Glutamatergic neuron (in vitro differentiated cells): ENCODE measurements at regions not wholly inside any gene's neighbourhood (a gene's known extent, or its start where the extent isn't known, plus 50 kb on each side); places are given as distances from the start of the nearest gene placed in this dataset.

ENCODE experiments used
- DNase-seq: peaks from one replicate; pipeline ENCODE4 v3.0.0; 2022
- H3K27ac Mint-ChIP-seq: one replicate; pipeline ENCODE4 v1.8.0; 2020; ENCODE audit warnings: mild to moderate bottlenecking, mixed read lengths, inconsistent platforms; ENCODE audit not compliant: unreplicated experiment
- H3K27me3 Mint-ChIP-seq: one replicate; pipeline ENCODE4 v1.8.0; 2020; ENCODE audit warnings: mild to moderate bottlenecking, moderate library complexity, mixed read lengths, inconsistent platforms; ENCODE audit not compliant: unreplicated experiment
- H3K36me3 Mint-ChIP-seq: one replicate; pipeline ENCODE4 v1.8.0; 2020; ENCODE audit warnings: mild to moderate bottlenecking, mixed read lengths, inconsistent platforms; ENCODE audit not compliant: unreplicated experiment
- H3K4me1 Mint-ChIP-seq: one replicate; pipeline ENCODE4 v1.8.0; 2020; ENCODE audit warnings: mild to moderate bottlenecking, low read depth, mixed read lengths, inconsistent platforms; ENCODE audit not compliant: unreplicated experiment
- H3K4me3 Mint-ChIP-seq: one replicate; pipeline ENCODE4 v1.8.0; 2020; ENCODE audit warnings: mild to moderate bottlenecking, mixed read lengths, inconsistent platforms; ENCODE audit not compliant: unreplicated experiment
- H3K9me3 Mint-ChIP-seq: one replicate; pipeline ENCODE4 v1.8.0; 2020; ENCODE audit warnings: mild to moderate bottlenecking, moderate library complexity, mixed read lengths, inconsistent platforms; ENCODE audit not compliant: unreplicated experiment
- TF ChIP-seq, protein P1 (sequence below): fragments of 200-600 bp; sonication (generic); IDR thresholded peaks from one replicate; pipeline ENCODE4 v1.5.0; 2021; ENCODE audit not compliant: partially characterized antibody, unreplicated experiment

DNA sequence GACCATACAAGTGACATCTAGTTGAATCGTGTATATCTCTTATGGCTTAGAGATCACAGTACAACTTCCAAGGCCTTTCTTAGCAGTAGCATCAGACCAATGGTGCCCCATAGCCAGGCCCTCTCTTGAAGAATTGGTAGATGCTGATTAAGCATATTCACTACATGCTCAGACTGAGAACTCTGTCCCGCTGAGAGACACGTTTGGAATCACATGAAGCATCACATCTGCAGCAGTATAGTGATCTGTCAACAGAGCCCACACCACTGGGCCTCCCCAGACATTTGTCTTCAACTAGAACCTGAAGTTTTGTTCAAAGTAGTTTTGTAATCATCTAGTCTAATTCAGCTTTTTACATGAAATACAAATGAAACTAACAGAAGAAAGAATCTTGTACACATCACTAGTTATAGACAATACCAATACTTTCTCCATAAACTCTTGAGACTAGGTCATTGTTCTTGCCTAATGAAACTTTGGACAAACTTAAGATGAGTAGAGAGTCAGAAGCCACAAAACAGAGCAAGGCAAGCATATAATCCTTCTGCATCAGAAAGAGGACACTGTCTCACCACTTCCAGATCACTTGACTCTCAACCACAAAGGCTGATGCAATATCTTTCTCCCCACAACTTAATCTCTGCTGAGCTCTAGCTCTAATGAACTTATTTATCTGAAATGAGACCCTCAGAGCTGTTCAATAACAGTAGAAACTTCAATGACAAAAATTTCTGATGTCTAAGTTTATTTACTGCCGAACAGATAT is 182.7 kb downstream of the TBX18 start:
- Mint-ChIP-seq H3K4me3 (no peak overlapping the region), H3K36me3 (peaks cover 5% of the 10 kb centered on the region), H3K4me1 (no peaks in the 10 kb centered on the region), H3K27ac (no peak overlapping the region), H3K27me3 (peaks cover 2% of the 10 kb centered on the region), H3K9me3 (no peaks in the 10 kb centered on the region)
- DNase-seq, result no peak
- TF ChIP-seq, protein P1, sequence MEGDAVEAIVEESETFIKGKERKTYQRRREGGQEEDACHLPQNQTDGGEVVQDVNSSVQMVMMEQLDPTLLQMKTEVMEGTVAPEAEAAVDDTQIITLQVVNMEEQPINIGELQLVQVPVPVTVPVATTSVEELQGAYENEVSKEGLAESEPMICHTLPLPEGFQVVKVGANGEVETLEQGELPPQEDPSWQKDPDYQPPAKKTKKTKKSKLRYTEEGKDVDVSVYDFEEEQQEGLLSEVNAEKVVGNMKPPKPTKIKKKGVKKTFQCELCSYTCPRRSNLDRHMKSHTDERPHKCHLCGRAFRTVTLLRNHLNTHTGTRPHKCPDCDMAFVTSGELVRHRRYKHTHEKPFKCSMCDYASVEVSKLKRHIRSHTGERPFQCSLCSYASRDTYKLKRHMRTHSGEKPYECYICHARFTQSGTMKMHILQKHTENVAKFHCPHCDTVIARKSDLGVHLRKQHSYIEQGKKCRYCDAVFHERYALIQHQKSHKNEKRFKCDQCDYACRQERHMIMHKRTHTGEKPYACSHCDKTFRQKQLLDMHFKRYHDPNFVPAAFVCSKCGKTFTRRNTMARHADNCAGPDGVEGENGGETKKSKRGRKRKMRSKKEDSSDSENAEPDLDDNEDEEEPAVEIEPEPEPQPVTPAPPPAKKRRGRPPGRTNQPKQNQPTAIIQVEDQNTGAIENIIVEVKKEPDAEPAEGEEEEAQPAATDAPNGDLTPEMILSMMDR, result no peak

DNA sequence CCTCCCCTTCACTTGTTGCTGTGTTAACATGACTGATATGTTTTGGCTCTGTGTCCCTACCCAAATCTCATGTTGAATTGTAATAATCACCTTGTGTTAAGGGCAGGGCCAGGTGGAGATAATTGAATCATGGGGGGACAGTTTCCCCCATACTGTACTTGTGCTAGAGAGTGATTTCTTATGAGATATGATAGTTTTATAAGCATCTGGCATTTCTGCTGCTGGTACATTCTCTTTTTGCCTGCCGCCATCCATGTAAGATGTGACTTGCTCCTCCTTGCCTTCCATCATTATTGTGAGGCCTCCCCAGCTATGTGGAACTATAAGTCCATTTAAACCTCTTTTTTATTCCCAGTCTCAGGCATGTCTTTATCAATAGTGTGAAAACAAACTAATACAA is 185.0 kb downstream of the TBX18 start:
- Mint-ChIP-seq H3K9me3 (no peaks in the 10 kb centered on the region), H3K4me1 (no peaks in the 10 kb centered on the region), H3K4me3 (no peak overlapping the region), H3K27me3 (no peaks in the 10 kb centered on the region), H3K27ac (no peak overlapping the region), H3K36me3 (peaks cover 5% of the 10 kb centered on the region)
- TF ChIP-seq, protein P1, result no peak
- DNase-seq, result no peak

DNA sequence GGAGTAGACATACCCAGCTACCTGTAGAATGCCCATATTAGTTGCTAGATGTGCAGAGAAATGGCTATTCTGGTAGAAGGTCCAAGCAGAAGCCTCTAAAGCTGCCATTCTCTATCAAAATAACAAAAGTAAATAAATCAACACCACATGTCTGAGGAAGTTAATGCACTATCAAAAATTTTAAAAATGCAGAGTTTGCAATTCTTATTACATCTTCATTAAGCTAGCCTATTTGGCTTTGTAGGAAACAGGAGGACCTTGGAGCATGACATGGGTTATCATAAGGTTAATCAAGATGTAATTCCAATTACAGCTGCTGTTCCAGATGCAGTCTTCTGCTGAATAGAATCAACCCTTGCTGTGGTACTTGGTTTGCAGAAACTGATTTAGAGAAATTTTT is 188.4 kb downstream of the TBX18 start:
- Mint-ChIP-seq H3K4me3 (no peak overlapping the region), H3K4me1 (no peaks in the 10 kb centered on the region), H3K9me3 (no peaks in the 10 kb centered on the region), H3K36me3 (peaks cover 5% of the 10 kb centered on the region), H3K27me3 (no peaks in the 10 kb centered on the region), H3K27ac (no peak overlapping the region)
- TF ChIP-seq, protein P1, result no peak
- DNase-seq, result no peak

DNA sequence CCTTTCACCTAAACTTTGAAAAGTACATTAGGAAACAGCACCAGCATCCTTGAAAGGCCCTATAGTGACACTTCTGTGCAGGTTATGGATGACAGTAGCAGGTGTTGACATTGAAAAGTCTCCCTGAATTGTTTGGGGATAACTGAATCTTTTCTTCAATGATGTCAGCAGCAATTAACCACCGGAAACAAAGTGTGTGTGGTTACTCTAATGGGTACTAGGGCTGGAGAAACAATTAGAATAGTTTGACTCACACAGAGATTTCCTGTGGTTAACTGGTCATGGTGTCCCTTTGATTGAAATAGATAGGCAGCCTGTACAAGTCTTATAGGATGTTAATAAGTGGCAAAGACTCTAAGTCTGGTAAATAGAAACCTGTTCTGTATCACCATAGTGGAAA is 189.1 kb downstream of the TBX18 start:
- TF ChIP-seq, protein P1, result no peak
- no peaks in the 10 kb centered on the region for H3K27me3 Mint-ChIP-seq
- H3K36me3 Mint-ChIP-seq, result peaks cover 5% of the 10 kb centered on the region
- DNase-seq, result no peak
- no peaks in the 10 kb centered on the region for H3K9me3 Mint-ChIP-seq
- H3K27ac Mint-ChIP-seq, result no peak overlapping the region
- H3K4me1 Mint-ChIP-seq, result no peaks in the 10 kb centered on the region
- no peak overlapping the region for H3K4me3 Mint-ChIP-seq

DNA sequence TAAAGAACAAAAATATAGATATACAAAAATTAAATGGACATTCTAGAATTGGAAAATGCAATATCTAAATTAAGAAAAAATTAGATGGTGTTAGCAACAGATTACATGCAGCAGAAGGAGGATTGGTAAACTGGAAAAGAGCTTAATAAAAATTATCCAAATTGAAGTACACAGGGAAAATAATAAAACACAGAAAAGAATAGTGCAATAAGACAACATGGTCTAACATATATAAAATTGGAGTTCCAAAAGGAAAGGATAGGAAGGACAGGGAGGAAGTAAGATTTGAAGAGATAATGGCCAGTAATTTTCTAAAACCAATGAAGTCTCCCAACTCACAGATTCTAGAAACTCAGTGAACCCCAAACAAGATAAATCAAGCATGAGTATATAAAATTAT is 194.5 kb downstream of the TBX18 start:
- Mint-ChIP-seq H3K36me3 (no peaks in the 10 kb centered on the region), H3K27ac (no peak overlapping the region), H3K9me3 (no peaks in the 10 kb centered on the region), H3K4me3 (no peak overlapping the region), H3K4me1 (no peaks in the 10 kb centered on the region), H3K27me3 (no peaks in the 10 kb centered on the region)
- TF ChIP-seq, protein P1, result no peak
- DNase-seq, result no peak
